Vagina (tissue), 2 donors: ENCODE measurements at regions not wholly inside any gene's neighbourhood (a gene's known extent, or its start where the extent isn't known, plus 50 kb on each side); places are given as distances from the start of the nearest gene placed in this dataset.

Experiments used
- POLR2A ChIP-seq, 2 donors: fragments of 450-650 bp; IDR thresholded peaks; one replicate each; pipeline ENCODE4 v1.6.1; 2017; ENCODE audit warnings: antibody characterized with exemption in 2 of 2, mild to moderate bottlenecking in 2 of 2, moderate library complexity in 2 of 2
- POLR2AphosphoS5 ChIP-seq, 2 donors: sonication (generic); formaldehyde crosslinking; IDR thresholded peaks; one replicate each; pipeline ENCODE4 v1.9.0; 2017; ENCODE audit warnings: antibody characterized with exemption in 2 of 2, mild to moderate bottlenecking in 2 of 2, low read depth in 1 of 2; ENCODE audit not compliant: insufficient read depth in 1 of 2
- TF ChIP-seq, protein P1 (sequence below), 3 experiments: fragments of 450-650 bp in 2 of 3; fragments of 200-600 bp in 1 of 3; sonication (generic) in 1 of 3; IDR thresholded peaks; one replicate each; pipeline ENCODE4 v1.5.1; 2017 to 2019; ENCODE audit warnings: antibody characterized with exemption in 3 of 3, mild to moderate bottlenecking in 2 of 3, moderate library complexity in 2 of 3

GRCh38 chr15:93174836-93175235 is 85.8 kb upstream of the RGMA start:
- TF ChIP-seq POLR2AphosphoS5 (IDR thresholded peaks at IDR 0.05; ENCODE audit: insufficient read depth in 1 of 2, low read depth in 1 of 2) (no peak), POLR2A (IDR thresholded peaks at IDR 0.05) (no peak)
- TF ChIP-seq, protein P1, sequence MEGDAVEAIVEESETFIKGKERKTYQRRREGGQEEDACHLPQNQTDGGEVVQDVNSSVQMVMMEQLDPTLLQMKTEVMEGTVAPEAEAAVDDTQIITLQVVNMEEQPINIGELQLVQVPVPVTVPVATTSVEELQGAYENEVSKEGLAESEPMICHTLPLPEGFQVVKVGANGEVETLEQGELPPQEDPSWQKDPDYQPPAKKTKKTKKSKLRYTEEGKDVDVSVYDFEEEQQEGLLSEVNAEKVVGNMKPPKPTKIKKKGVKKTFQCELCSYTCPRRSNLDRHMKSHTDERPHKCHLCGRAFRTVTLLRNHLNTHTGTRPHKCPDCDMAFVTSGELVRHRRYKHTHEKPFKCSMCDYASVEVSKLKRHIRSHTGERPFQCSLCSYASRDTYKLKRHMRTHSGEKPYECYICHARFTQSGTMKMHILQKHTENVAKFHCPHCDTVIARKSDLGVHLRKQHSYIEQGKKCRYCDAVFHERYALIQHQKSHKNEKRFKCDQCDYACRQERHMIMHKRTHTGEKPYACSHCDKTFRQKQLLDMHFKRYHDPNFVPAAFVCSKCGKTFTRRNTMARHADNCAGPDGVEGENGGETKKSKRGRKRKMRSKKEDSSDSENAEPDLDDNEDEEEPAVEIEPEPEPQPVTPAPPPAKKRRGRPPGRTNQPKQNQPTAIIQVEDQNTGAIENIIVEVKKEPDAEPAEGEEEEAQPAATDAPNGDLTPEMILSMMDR (IDR thresholded peaks at IDR 0.05): no peak
